Spinal cord (tissue), 9 donors: ENCODE measurements at regions not wholly inside any gene's neighbourhood (a gene's known extent, or its start where the extent isn't known, plus 50 kb on each side); places are given as distances from the start of the nearest gene placed in this dataset.

ENCODE experiments used
- DNase-seq, 6 donors: peaks; one replicate each; pipeline versions ENCODE4 v3.0.0 to v3.0.0-alpha.2; 2013 to 2015; ENCODE audit warnings: low spot score in 6 of 6, low read depth in 4 of 6
- H3K27ac ChIP-seq: one replicate; pipeline ENCODE4 v1.5.1; 2013; ENCODE audit warnings: low read depth, low read length, control low read depth
- H3K27me3 ChIP-seq: one replicate; pipeline ENCODE4 v1.6.1; 2013; ENCODE audit warnings: low read length; ENCODE audit not compliant: control insufficient read depth, insufficient read depth
- H3K36me3 ChIP-seq: one replicate; pipeline ENCODE4 v1.6.1; 2013; ENCODE audit warnings: low read length; ENCODE audit not compliant: control insufficient read depth, insufficient read depth
- H3K4me1 ChIP-seq: one replicate; pipeline ENCODE4 v1.6.1; 2013; ENCODE audit warnings: low read length; ENCODE audit not compliant: control insufficient read depth, insufficient read depth
- H3K4me3 ChIP-seq: one replicate; pipeline ENCODE4 v1.5.1; 2013; ENCODE audit warnings: low read depth, low read length, control low read depth
- H3K9me3 ChIP-seq: one replicate; pipeline ENCODE4 v1.6.1; 2013; ENCODE audit warnings: low read length; ENCODE audit not compliant: control insufficient read depth, insufficient read depth
- WGBS: methylation state at CpG from one replicate; pipeline ENCODE4 v1.1.5; 2013; ENCODE audit warnings: missing lambda C conversion rate; ENCODE audit not compliant: insufficient coverage; 5-methylcytosine and 5-hydroxymethylcytosine counted together
- donor health status: healthy.

- Histone ChIP-seq H3K9me3 (no peaks in the 10 kb centered on the region), H3K27ac (no peak overlapping the region), H3K36me3 (no peaks in the 10 kb centered on the region), H3K4me3 (no peak overlapping the region), H3K27me3 (no peaks in the 10 kb centered on the region), H3K4me1 (no peaks in the 10 kb centered on the region)
- 78% methylated on average over 8 of the region's 8 CpGs for WGBS
- no peak for DNase-seq
These were observed 256.4 kb downstream of the SS18 start for GRCh38 chr18:25834061-25834460.

GRCh38 chr18:25832001-25832604 is 258.3 kb downstream of the SS18 start:
- H3K9me3 ChIP-seq: no peaks in the 10 kb centered on the region
- no peak overlapping the region for H3K4me3 ChIP-seq
- no peak overlapping the region for H3K27ac ChIP-seq
- H3K4me1 ChIP-seq: peaks cover 4% of the 10 kb centered on the region
- H3K36me3 ChIP-seq: no peaks in the 10 kb centered on the region
- WGBS: 21% methylated on average over 2 of the region's 3 CpGs
- peak in 2 of 6 donors; percentile 69 to 76 for DNase-seq
- H3K27me3 ChIP-seq: no peaks in the 10 kb centered on the region

GRCh38 chr18:25831301-25831701 is 259.1 kb downstream of the SS18 start:
- Histone ChIP-seq H3K27ac (no peak overlapping the region), H3K4me3 (no peak overlapping the region), H3K4me1 (peaks cover 6% of the 10 kb centered on the region), H3K27me3 (no peaks in the 10 kb centered on the region), H3K36me3 (no peaks in the 10 kb centered on the region), H3K9me3 (no peaks in the 10 kb centered on the region)
- DNase-seq: no peak
- 83% methylated on average over 5 of the region's 5 CpGs for WGBS

- DNase-seq: peak in 1 of 6 donors; percentile 41
- H3K4me1 ChIP-seq: peaks cover 10% of the 10 kb centered on the region
- H3K9me3 ChIP-seq: no peaks in the 10 kb centered on the region
- WGBS: 100% methylated on average over 1 of the region's 2 CpGs
- H3K27ac ChIP-seq: no peak overlapping the region
- no peak overlapping the region for H3K4me3 ChIP-seq
- H3K36me3 ChIP-seq: no peaks in the 10 kb centered on the region
- no peaks in the 10 kb centered on the region for H3K27me3 ChIP-seq
These were observed 259.6 kb downstream of the SS18 start for GRCh38 chr18:25830787-25831186.

- WGBS: 56% methylated on average over 13 of the region's 13 CpGs
- Histone ChIP-seq H3K4me3 (no peak overlapping the region), H3K27ac (no peak overlapping the region), H3K9me3 (no peaks in the 10 kb centered on the region), H3K36me3 (no peaks in the 10 kb centered on the region), H3K27me3 (no peaks in the 10 kb centered on the region), H3K4me1 (peaks cover 10% of the 10 kb centered on the region)
- peak in 1 of 6 donors; percentile 39 for DNase-seq
These were observed 262.4 kb downstream of the SS18 start for GRCh38 chr18:25827961-25828561.

- H3K27me3 ChIP-seq: no peaks in the 10 kb centered on the region
- H3K36me3 ChIP-seq: no peaks in the 10 kb centered on the region
- DNase-seq: no peak
- no peaks in the 10 kb centered on the region for H3K9me3 ChIP-seq
- peaks cover 10% of the 10 kb centered on the region for H3K4me1 ChIP-seq
- H3K27ac ChIP-seq: no peak overlapping the region
- H3K4me3 ChIP-seq: no peak overlapping the region
- WGBS: 95% methylated on average over 2 of the region's 4 CpGs
These were observed 263.2 kb downstream of the SS18 start for GRCh38 chr18:25827228-25827627.

GRCh38 chr18:25826823-25827222 is 263.6 kb downstream of the SS18 start:
- WGBS: 90% methylated on average over 3 of the region's 5 CpGs
- no peak for DNase-seq
- no peaks in the 10 kb centered on the region for H3K36me3 ChIP-seq

GRCh38 chr18:25825979-25826776 is 264.2 kb downstream of the SS18 start:
- DNase-seq: no peak
- no peak overlapping the region for H3K27ac ChIP-seq
- 77% methylated on average over 4 of the region's 4 CpGs for WGBS
- H3K9me3 ChIP-seq: no peaks in the 10 kb centered on the region
- no peaks in the 10 kb centered on the region for H3K27me3 ChIP-seq
- peaks cover 10% of the 10 kb centered on the region for H3K4me1 ChIP-seq
- H3K4me3 ChIP-seq: no peak overlapping the region
- no peaks in the 10 kb centered on the region for H3K36me3 ChIP-seq

More at GRCh38 chr18:25826823-25827222, 263.6 kb downstream of the SS18 start:
- no peak overlapping the region for H3K4me3 ChIP-seq
- no peaks in the 10 kb centered on the region for H3K27me3 ChIP-seq
- peaks cover 10% of the 10 kb centered on the region for H3K4me1 ChIP-seq
- no peaks in the 10 kb centered on the region for H3K9me3 ChIP-seq
- no peak overlapping the region for H3K27ac ChIP-seq

- Histone ChIP-seq H3K4me1 (peaks cover 10% of the 10 kb centered on the region), H3K9me3 (no peaks in the 10 kb centered on the region), H3K27me3 (no peaks in the 10 kb centered on the region), H3K36me3 (no peaks in the 10 kb centered on the region), H3K27ac (no peak overlapping the region), H3K4me3 (no peak overlapping the region)
- WGBS: 16% methylated on average over 5 of the region's 6 CpGs
- DNase-seq: peak in 2 of 6 donors; percentile 37 to 43
These were observed 265.4 kb downstream of the SS18 start for GRCh38 chr18:25825056-25825455.
